T follicular helper cell (primary cell): ENCODE measurements at regions not wholly inside any gene's neighbourhood (a gene's known extent, or its start where the extent isn't known, plus 50 kb on each side); places are given as distances from the start of the nearest gene placed in this dataset.

ENCODE experiments used
- DNase-seq: peaks from one replicate; pipeline ENCODE4 v3.0.0-alpha.2; 2020; ENCODE audit warnings: low read depth

- no peak for DNase-seq
Observed at GRCh38 chr3:177536873-177537272, 339.6 kb upstream of the TBL1XR1 start.

GRCh38 chr3:177537612-177538011 is 340.3 kb upstream of the TBL1XR1 start:
- DNase-seq = no peak

GRCh38 chr3:177538048-177538749 is 340.9 kb upstream of the TBL1XR1 start:
- no peak for DNase-seq

GRCh38 chr3:177538750-177539730 is 341.8 kb upstream of the TBL1XR1 start:
- DNase-seq = no peak

- no peak for DNase-seq
Observed at GRCh38 chr3:177541541-177541940, 344.3 kb upstream of the TBL1XR1 start.

- DNase-seq = no peak
Observed at GRCh38 chr3:177545964-177546363, 348.7 kb upstream of the TBL1XR1 start.

- DNase-seq = no peak
Observed at GRCh38 chr3:177547711-177548350, 350.5 kb upstream of the TBL1XR1 start.

GRCh38 chr3:177550667-177551066 is 353.4 kb upstream of the TBL1XR1 start:
- no peak for DNase-seq

- DNase-seq = no peak
Observed at GRCh38 chr3:177551431-177551836, 354.2 kb upstream of the TBL1XR1 start.

- no peak for DNase-seq
Observed at GRCh38 chr3:177552051-177552450, 354.8 kb upstream of the TBL1XR1 start.

GRCh38 chr3:177553012-177553411 is 355.7 kb upstream of the TBL1XR1 start:
- no peak for DNase-seq

GRCh38 chr3:177553579-177553978 is 356.3 kb upstream of the TBL1XR1 start:
- no peak for DNase-seq

GRCh38 chr3:177554895-177555759 is 357.8 kb upstream of the TBL1XR1 start:
- no peak for DNase-seq

GRCh38 chr3:177557548-177557947 is 360.3 kb upstream of the TBL1XR1 start:
- no peak for DNase-seq

- no peak for DNase-seq
Observed at GRCh38 chr3:177561365-177561764, 364.1 kb upstream of the TBL1XR1 start.

GRCh38 chr3:177561769-177562392 is 364.6 kb upstream of the TBL1XR1 start:
- no peak for DNase-seq

- DNase-seq = no peak
Observed at GRCh38 chr3:177563243-177563780, 366.0 kb upstream of the TBL1XR1 start.

- no peak for DNase-seq
Observed at GRCh38 chr3:177563792-177564191, 366.5 kb upstream of the TBL1XR1 start.

GRCh38 chr3:177565981-177566380 is 368.7 kb upstream of the TBL1XR1 start:
- no peak for DNase-seq

- no peak for DNase-seq
Observed at GRCh38 chr3:177567833-177568232, 370.6 kb upstream of the TBL1XR1 start.

GRCh38 chr3:177569193-177569592 is 371.9 kb upstream of the TBL1XR1 start:
- no peak for DNase-seq
